Uterus (tissue), 2 donors: ENCODE measurements at regions not wholly inside any gene's neighbourhood (a gene's known extent, or its start where the extent isn't known, plus 50 kb on each side); places are given as distances from the start of the nearest gene placed in this dataset.

ENCODE experiments used
- POLR2A ChIP-seq, 2 donors: fragments of 450-650 bp; IDR thresholded peaks; one replicate each; pipeline ENCODE4 v1.6.1; 2016; ENCODE audit warnings: antibody characterized with exemption in 2 of 2, mild to moderate bottlenecking in 1 of 2, moderate library complexity in 1 of 2
- TF ChIP-seq, protein P1 (sequence below), 4 experiments: fragments of 200-600 bp in 2 of 4; fragments of 450-650 bp in 2 of 4; sonication (generic) in 2 of 4; IDR thresholded peaks; one replicate each; pipeline ENCODE4 v1.5.1; 2016 to 2019; ENCODE audit warnings: antibody characterized with exemption in 4 of 4, mild to moderate bottlenecking in 2 of 4, moderate library complexity in 1 of 4

DNA sequence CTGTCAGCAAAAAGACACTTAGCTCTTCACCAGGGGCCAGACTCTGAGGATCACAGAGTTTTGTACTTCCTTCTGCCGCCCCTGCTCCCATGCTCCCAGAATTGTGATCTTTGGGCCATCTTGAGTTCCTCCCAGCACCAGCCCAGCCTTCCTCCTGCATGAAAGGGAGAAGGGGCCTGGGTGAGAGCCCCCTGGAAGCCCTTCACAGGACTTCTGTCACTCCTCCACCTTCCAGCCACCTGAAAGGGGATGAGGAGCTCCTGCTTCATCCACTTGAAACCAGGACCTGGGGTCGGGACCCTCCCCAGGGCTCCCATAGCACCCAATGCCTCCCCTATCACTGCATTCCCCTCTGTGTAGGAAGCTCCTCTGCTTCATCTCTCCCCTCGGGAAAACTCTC lies 174.2 kb downstream of the BUD13 start:
- TF ChIP-seq, protein P1, sequence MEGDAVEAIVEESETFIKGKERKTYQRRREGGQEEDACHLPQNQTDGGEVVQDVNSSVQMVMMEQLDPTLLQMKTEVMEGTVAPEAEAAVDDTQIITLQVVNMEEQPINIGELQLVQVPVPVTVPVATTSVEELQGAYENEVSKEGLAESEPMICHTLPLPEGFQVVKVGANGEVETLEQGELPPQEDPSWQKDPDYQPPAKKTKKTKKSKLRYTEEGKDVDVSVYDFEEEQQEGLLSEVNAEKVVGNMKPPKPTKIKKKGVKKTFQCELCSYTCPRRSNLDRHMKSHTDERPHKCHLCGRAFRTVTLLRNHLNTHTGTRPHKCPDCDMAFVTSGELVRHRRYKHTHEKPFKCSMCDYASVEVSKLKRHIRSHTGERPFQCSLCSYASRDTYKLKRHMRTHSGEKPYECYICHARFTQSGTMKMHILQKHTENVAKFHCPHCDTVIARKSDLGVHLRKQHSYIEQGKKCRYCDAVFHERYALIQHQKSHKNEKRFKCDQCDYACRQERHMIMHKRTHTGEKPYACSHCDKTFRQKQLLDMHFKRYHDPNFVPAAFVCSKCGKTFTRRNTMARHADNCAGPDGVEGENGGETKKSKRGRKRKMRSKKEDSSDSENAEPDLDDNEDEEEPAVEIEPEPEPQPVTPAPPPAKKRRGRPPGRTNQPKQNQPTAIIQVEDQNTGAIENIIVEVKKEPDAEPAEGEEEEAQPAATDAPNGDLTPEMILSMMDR (IDR thresholded peaks at IDR 0.05), result no peak
- TF ChIP-seq POLR2A (IDR thresholded peaks at IDR 0.05), result no peak
